ENCODE measurements at regions not wholly inside any gene's neighbourhood (a gene's known extent, or its start where the extent isn't known, plus 50 kb on each side); places are given as distances from the start of the nearest gene placed in this dataset.
"Not testable (repeated sequence)": the region's sequence is repeated elsewhere in the genome, so short reads cannot be mapped to it uniquely, and the experiment has no call there.

GRCh38 chr5:15376803-15377202 lies 123.2 kb upstream of the FBXL7 start:
- no peak overlapping the region for H3K4me3 Mint-ChIP-seq
- DNase-seq (no peak), ATAC-seq (replicated peaks in 1 of 2) (no peak)
- no peak overlapping the region for H3K27ac Mint-ChIP-seq
- peaks cover 0 to 16% of the 10 kb centered on the region in 2 donors for H3K9me3 Mint-ChIP-seq
- no peaks in the 10 kb centered on the region for H3K36me3 Mint-ChIP-seq (ENCODE audit: insufficient read depth in 2 of 2)
- no peaks in the 10 kb centered on the region for H3K4me1 Mint-ChIP-seq (ENCODE audit: low read depth)
- no peaks in the 10 kb centered on the region for H3K27me3 Mint-ChIP-seq (ENCODE audit: low read depth)

GRCh38 chr5:15376088-15376487 lies 123.9 kb upstream of the FBXL7 start:
- Mint-ChIP-seq H3K4me1 (ENCODE audit: low read depth) (no peaks in the 10 kb centered on the region), H3K4me3 (no peak overlapping the region), H3K36me3 (ENCODE audit: insufficient read depth in 2 of 2) (no peaks in the 10 kb centered on the region), H3K27me3 (ENCODE audit: low read depth) (no peaks in the 10 kb centered on the region), H3K9me3 (peaks cover 0 to 16% of the 10 kb centered on the region in 2 donors), H3K27ac (no peak overlapping the region)
- ATAC-seq (replicated peaks in 1 of 2), result no peak
- DNase-seq, result no peak

- Mint-ChIP-seq H3K4me3 (no peak overlapping the region), H3K9me3 (peaks cover 0 to 16% of the 10 kb centered on the region in 2 donors), H3K27me3 (ENCODE audit: low read depth) (no peaks in the 10 kb centered on the region), H3K4me1 (ENCODE audit: low read depth) (no peaks in the 10 kb centered on the region), H3K27ac (no peak overlapping the region), H3K36me3 (ENCODE audit: insufficient read depth in 2 of 2) (no peaks in the 10 kb centered on the region)
- no peak for DNase-seq
- ATAC-seq (replicated peaks in 1 of 2), result no peak
Observed at GRCh38 chr5:15375559-15375958, 124.4 kb upstream of the FBXL7 start.

GRCh38 chr5:15374886-15375285 lies 125.1 kb upstream of the FBXL7 start:
- DNase-seq (no peak), ATAC-seq (replicated peaks in 1 of 2) (no peak)
- H3K36me3 Mint-ChIP-seq (ENCODE audit: insufficient read depth in 2 of 2), result no peaks in the 10 kb centered on the region
- H3K27me3 Mint-ChIP-seq (ENCODE audit: low read depth), result no peaks in the 10 kb centered on the region
- no peak overlapping the region for H3K27ac Mint-ChIP-seq
- H3K4me1 Mint-ChIP-seq (ENCODE audit: low read depth), result no peaks in the 10 kb centered on the region
- no peak overlapping the region for H3K4me3 Mint-ChIP-seq
- peaks cover 0 to 12% of the 10 kb centered on the region in 2 donors for H3K9me3 Mint-ChIP-seq

GRCh38 chr5:15373151-15373550 lies 126.8 kb upstream of the FBXL7 start:
- Mint-ChIP-seq H3K4me1 (ENCODE audit: low read depth) (no peaks in the 10 kb centered on the region), H3K27me3 (ENCODE audit: low read depth) (no peaks in the 10 kb centered on the region), H3K36me3 (ENCODE audit: insufficient read depth in 2 of 2) (no peaks in the 10 kb centered on the region), H3K9me3 (peaks cover 0 to 2% of the 10 kb centered on the region in 2 donors), H3K27ac (no peak overlapping the region), H3K4me3 (no peak overlapping the region)
- no peak for DNase-seq
- no peak for ATAC-seq (replicated peaks in 1 of 2)

GRCh38 chr5:15371184-15371583 lies 128.8 kb upstream of the FBXL7 start:
- no peak overlapping the region for H3K4me3 Mint-ChIP-seq
- no peaks in the 10 kb centered on the region for H3K4me1 Mint-ChIP-seq (ENCODE audit: low read depth)
- H3K27ac Mint-ChIP-seq, result no peak overlapping the region

GRCh38 chr5:15368835-15369234 lies 131.1 kb upstream of the FBXL7 start:
- ATAC-seq (replicated peaks in 1 of 2), result no peak

More at GRCh38 chr5:15371184-15371583, 128.8 kb upstream of the FBXL7 start:
- no peak for ATAC-seq (replicated peaks in 1 of 2)
- DNase-seq, result no peak
- no peaks in the 10 kb centered on the region for H3K27me3 Mint-ChIP-seq (ENCODE audit: low read depth)
- no peaks in the 10 kb centered on the region for H3K36me3 Mint-ChIP-seq (ENCODE audit: insufficient read depth in 2 of 2)
- H3K9me3 Mint-ChIP-seq, result peaks cover 10% of the 10 kb centered on the region in 2 donors

GRCh38 chr5:15367489-15367888 lies 132.5 kb upstream of the FBXL7 start:
- DNase-seq, result no peak
- H3K4me3 Mint-ChIP-seq, result no peak overlapping the region
- no peaks in the 10 kb centered on the region for H3K27me3 Mint-ChIP-seq (ENCODE audit: low read depth)
- ATAC-seq (replicated peaks in 1 of 2), result no peak
- no peaks in the 10 kb centered on the region for H3K4me1 Mint-ChIP-seq (ENCODE audit: low read depth)
- no peak overlapping the region for H3K27ac Mint-ChIP-seq
- no peaks in the 10 kb centered on the region for H3K36me3 Mint-ChIP-seq (ENCODE audit: insufficient read depth in 2 of 2)
- peaks cover 8 to 10% of the 10 kb centered on the region in 2 donors for H3K9me3 Mint-ChIP-seq

More at GRCh38 chr5:15368835-15369234, 131.1 kb upstream of the FBXL7 start:
- Mint-ChIP-seq H3K27me3 (ENCODE audit: low read depth) (no peaks in the 10 kb centered on the region), H3K4me1 (ENCODE audit: low read depth) (no peaks in the 10 kb centered on the region), H3K36me3 (ENCODE audit: insufficient read depth in 2 of 2) (no peaks in the 10 kb centered on the region), H3K4me3 (no peak overlapping the region), H3K9me3 (peaks cover 10% of the 10 kb centered on the region in 2 donors), H3K27ac (no peak overlapping the region)
- DNase-seq, result no peak

- Mint-ChIP-seq H3K27ac (no peak overlapping the region), H3K4me1 (ENCODE audit: low read depth) (no peaks in the 10 kb centered on the region), H3K9me3 (peaks cover 10 to 12% of the 10 kb centered on the region in 2 donors), H3K36me3 (ENCODE audit: insufficient read depth in 2 of 2) (no peaks in the 10 kb centered on the region), H3K27me3 (ENCODE audit: low read depth) (no peaks in the 10 kb centered on the region), H3K4me3 (no peak overlapping the region)
- DNase-seq, result no peak
- ATAC-seq (replicated peaks in 1 of 2), result no peak
Observed at GRCh38 chr5:15366676-15367391, 133.1 kb upstream of the FBXL7 start.

GRCh38 chr5:15365070-15365469 lies 134.9 kb upstream of the FBXL7 start:
- Mint-ChIP-seq H3K27ac (no peak overlapping the region), H3K9me3 (peaks cover 12% of the 10 kb centered on the region in 2 donors), H3K36me3 (ENCODE audit: insufficient read depth in 2 of 2) (no peaks in the 10 kb centered on the region), H3K4me3 (no peak overlapping the region), H3K4me1 (ENCODE audit: low read depth) (no peaks in the 10 kb centered on the region), H3K27me3 (ENCODE audit: low read depth) (no peaks in the 10 kb centered on the region)
- ATAC-seq (replicated peaks in 1 of 2) (no peak), DNase-seq (no peak)

GRCh38 chr5:15363601-15364000 lies 136.4 kb upstream of the FBXL7 start:
- H3K36me3 Mint-ChIP-seq (ENCODE audit: insufficient read depth in 2 of 2), result no peaks in the 10 kb centered on the region
- no peak overlapping the region for H3K27ac Mint-ChIP-seq
- ATAC-seq (replicated peaks in 1 of 2) (no peak), DNase-seq (no peak)
- no peaks in the 10 kb centered on the region for H3K27me3 Mint-ChIP-seq (ENCODE audit: low read depth)
- H3K4me3 Mint-ChIP-seq, result no peak overlapping the region
- no peaks in the 10 kb centered on the region for H3K4me1 Mint-ChIP-seq (ENCODE audit: low read depth)
- peaks cover 12% of the 10 kb centered on the region in 2 donors for H3K9me3 Mint-ChIP-seq

GRCh38 chr5:15357092-15357453 lies 142.9 kb upstream of the FBXL7 start:
- not testable (repeated sequence) for H3K27ac Mint-ChIP-seq; H3K27me3 Mint-ChIP-seq (ENCODE audit: low read depth); H3K36me3 Mint-ChIP-seq (ENCODE audit: insufficient read depth in 2 of 2); H3K4me1 Mint-ChIP-seq (ENCODE audit: low read depth); DNase-seq; ATAC-seq (replicated peaks in 1 of 2); H3K4me3 Mint-ChIP-seq
- peaks cover 10 to 11% of the 10 kb centered on the region in 2 donors for H3K9me3 Mint-ChIP-seq

- H3K36me3 Mint-ChIP-seq (ENCODE audit: insufficient read depth in 2 of 2); DNase-seq; H3K4me3 Mint-ChIP-seq; H3K4me1 Mint-ChIP-seq (ENCODE audit: low read depth); H3K27me3 Mint-ChIP-seq (ENCODE audit: low read depth); ATAC-seq (replicated peaks in 1 of 2); H3K27ac Mint-ChIP-seq: not testable (repeated sequence)
- H3K9me3 Mint-ChIP-seq, result peaks cover 10 to 11% of the 10 kb centered on the region in 2 donors
Observed at GRCh38 chr5:15356308-15357091, 143.5 kb upstream of the FBXL7 start.

Measured in activated T-cell treated with anti-CD3 and anti-CD28 coated beads, Interleukin-2, amount 50 U/mL, for 72 hours (primary cell).